ENCODE measurements at regions not wholly inside any gene's neighbourhood (a gene's known extent, or its start where the extent isn't known, plus 50 kb on each side); places are given as distances from the start of the nearest gene placed in this dataset.

DNA sequence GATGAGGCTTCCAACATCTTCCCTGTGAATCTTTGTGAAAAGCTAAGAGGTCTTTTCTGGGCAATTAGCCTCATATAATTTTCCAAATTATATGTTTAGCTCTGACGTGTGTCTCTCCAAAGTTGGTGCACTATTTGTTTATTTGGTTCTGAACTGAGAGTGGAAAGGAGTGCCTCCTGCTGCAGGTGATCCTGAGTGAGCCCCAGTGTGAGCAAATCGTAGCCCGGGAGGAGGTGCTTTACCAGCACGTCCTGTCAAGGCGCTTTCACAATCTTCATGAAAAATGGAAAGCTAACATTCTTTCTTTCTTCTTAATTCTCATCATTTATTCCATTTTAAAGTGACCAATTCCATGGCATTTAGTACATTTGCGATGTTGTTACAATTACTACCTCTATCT lies 231.9 kb downstream of the BMP2 start:
- DNase-seq (ENCODE audit: low spot score) (no peak), ATAC-seq (no peak), FAIRE-seq (no peak)
- H4K20me1 ChIP-seq (ENCODE audit: insufficient read depth, low read length), result no peaks in the 10 kb centered on the region
- no peak overlapping the region for H3K4me3 ChIP-seq (replicated peaks in 1 of 3; ENCODE audit: insufficient read depth in 1 of 3, low read depth in 2 of 3, low read length in 3 of 3)
- in situ Hi-C loops (cut with HindIII; ENCODE audit: extremely low pct_ligation_motif_present, low pct_unique_long_range_greater_than_20kb), result no loop called here
- H2AFZ ChIP-seq (ENCODE audit: low read length), result no peak overlapping the region
- H3K27me3 ChIP-seq (ENCODE audit: control insufficient read depth in 1 of 2, insufficient read depth in 2 of 2, low read length in 2 of 2), result no peaks in the 10 kb centered on the region
- no peak overlapping the region for H3K9ac ChIP-seq (ENCODE audit: insufficient read depth, low read depth, low read length)
- CTCF ChIA-PET (ENCODE audit: low intra/inter-chr PET ratio, low total read pairs), result no interaction called here
- H3K27ac ChIP-seq (ENCODE audit: extremely low read length, insufficient read depth, low read length), result no peak overlapping the region
- POLR2A ChIA-PET, result no interaction called here
- H3K9me3 ChIP-seq (ENCODE audit: low read length), result peaks cover 62% of the 10 kb centered on the region
- no peaks in the 10 kb centered on the region for H3K36me3 ChIP-seq (replicated peaks in 1 of 2; ENCODE audit: control insufficient read depth in 1 of 2, insufficient read depth in 2 of 2, low read length in 2 of 2)
- BruUV-seq (replicated peaks), result no TSS peak
- no peaks in the 10 kb centered on the region for H3K79me2 ChIP-seq (ENCODE audit: insufficient read depth, low read length)
- 3% methylated on average over 6 of the region's 6 CpGs for WGBS (ENCODE audit: low lambda C conversion rate)
- TF ChIP-seq GFI1 (CRISPR knock-in tag; IDR thresholded peaks at IDR 0.05; ENCODE audit: borderline replicate concordance) (no peak), RFXAP (CRISPR knock-in tag; IDR thresholded peaks at IDR 0.05; ENCODE audit: borderline replicate concordance) (no peak)
- intact Hi-C loops (cut with micrococcal nuclease; ENCODE audit: unreplicated experiment), result no loop called here
- H3K4me2 ChIP-seq (ENCODE audit: low read depth, low read length), result no peak overlapping the region
- no peaks in the 10 kb centered on the region for H3K4me1 ChIP-seq (ENCODE audit: insufficient read depth, low read length)

DNA sequence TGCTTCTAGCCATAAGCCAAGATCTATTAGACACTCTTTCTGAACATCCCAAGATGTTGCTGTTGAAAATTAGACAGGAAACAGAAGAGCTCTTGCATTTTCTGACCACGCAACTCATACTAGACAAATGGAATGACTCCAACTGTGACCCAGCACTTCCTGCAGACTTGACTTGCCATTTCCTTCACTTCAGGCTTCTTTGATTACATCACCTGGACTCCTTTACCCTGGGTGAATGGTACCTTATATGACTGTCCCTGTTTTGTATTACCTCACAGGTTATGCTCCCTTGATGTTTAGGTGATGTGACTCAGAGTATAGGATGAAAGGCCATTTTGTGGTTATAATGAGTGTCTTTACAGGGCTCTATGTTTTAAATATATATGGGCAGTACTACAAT lies 236.1 kb downstream of the BMP2 start:
- H3K9ac ChIP-seq (ENCODE audit: insufficient read depth, low read depth, low read length), result no peak overlapping the region
- H3K27ac ChIP-seq (ENCODE audit: extremely low read length, insufficient read depth, low read length), result no peak overlapping the region
- 6% methylated on average over 1 of the region's 1 CpG for WGBS (ENCODE audit: low lambda C conversion rate)
- TF ChIP-seq ZNF816 (CRISPR knock-in tag; IDR thresholded peaks at IDR 0.05; ENCODE audit: borderline replicate concordance), result no peak
- TF ChIP-seq FOXJ3 (CRISPR knock-in tag; IDR thresholded peaks at IDR 0.05; ENCODE audit: borderline replicate concordance), result no peak
- TF ChIP-seq SRF (IDR thresholded peaks at IDR 0.05; ENCODE audit: low read depth, low read length), result no peak
- no peak for TF ChIP-seq ZNF468 (CRISPR knock-in tag; IDR thresholded peaks at IDR 0.05)
- TF ChIP-seq RARG (CRISPR knock-in tag; IDR thresholded peaks at IDR 0.05; ENCODE audit: low read depth), result no peak
- no peak for TF ChIP-seq ISL2 (CRISPR knock-in tag; IDR thresholded peaks at IDR 0.05)
- TF ChIP-seq ZNF775 (CRISPR knock-in tag; IDR thresholded peaks at IDR 0.05; ENCODE audit: borderline replicate concordance), result no peak
- no peak for TF ChIP-seq ZSCAN9 (CRISPR knock-in tag; IDR thresholded peaks at IDR 0.05; ENCODE audit: borderline replicate concordance)
- no peak for TF ChIP-seq MBD4 (IDR thresholded peaks at IDR 0.05; ENCODE audit: borderline replicate concordance, low read length)
- no peaks in the 10 kb centered on the region for H4K20me1 ChIP-seq (ENCODE audit: insufficient read depth, low read length)
- intact Hi-C loops (cut with micrococcal nuclease; ENCODE audit: unreplicated experiment) (no loop called here), in situ Hi-C loops (cut with HindIII; ENCODE audit: extremely low pct_ligation_motif_present, low pct_unique_long_range_greater_than_20kb) (no loop called here)
- no peaks in the 10 kb centered on the region for H3K36me3 ChIP-seq (replicated peaks in 1 of 2; ENCODE audit: control insufficient read depth in 1 of 2, insufficient read depth in 2 of 2, low read length in 2 of 2)
- H3K27me3 ChIP-seq (ENCODE audit: control insufficient read depth in 1 of 2, insufficient read depth in 2 of 2, low read length in 2 of 2), result no peaks in the 10 kb centered on the region
- FAIRE-seq (no peak), DNase-seq (ENCODE audit: low spot score) (no peak), ATAC-seq (no peak)
- H3K79me2 ChIP-seq (ENCODE audit: insufficient read depth, low read length), result no peaks in the 10 kb centered on the region
- peaks cover 69% of the 10 kb centered on the region for H3K9me3 ChIP-seq (ENCODE audit: low read length)
- H2AFZ ChIP-seq (ENCODE audit: low read length), result no peak overlapping the region
- ChIA-PET POLR2A (no interaction called here), CTCF (ENCODE audit: low intra/inter-chr PET ratio, low total read pairs) (no interaction called here)
- no TSS peak for BruUV-seq (replicated peaks)
- H3K4me2 ChIP-seq (ENCODE audit: low read depth, low read length), result no peak overlapping the region
- no peaks in the 10 kb centered on the region for H3K4me1 ChIP-seq (ENCODE audit: insufficient read depth, low read length)
- H3K4me3 ChIP-seq (replicated peaks in 1 of 3; ENCODE audit: insufficient read depth in 1 of 3, low read depth in 2 of 3, low read length in 3 of 3), result no peak overlapping the region
